NCI-H2029 treated with DMSO at 0.1 percent for 48 hours (cell line): ENCODE measurements at regions not wholly inside any gene's neighbourhood (a gene's known extent, or its start where the extent isn't known, plus 50 kb on each side); places are given as distances from the start of the nearest gene placed in this dataset.

Source experiments
- DNase-seq: peaks from one replicate; lab custom pipeline; 2025; lab: John Stamatoyannopoulos, UW

- DNase-seq, result no peak
Measured at GRCh38 chr2:22486343-22486742, 898.6 kb upstream of the KLHL29 start.

GRCh38 chr2:22487036-22487435 is 897.9 kb upstream of the KLHL29 start:
- no peak for DNase-seq

- DNase-seq, result no peak
Measured at GRCh38 chr2:22487541-22487940, 897.4 kb upstream of the KLHL29 start.

- DNase-seq, result no peak
Measured at GRCh38 chr2:22491442-22491841, 893.5 kb upstream of the KLHL29 start.

- DNase-seq, result no peak
Measured at GRCh38 chr2:22494156-22494555, 890.8 kb upstream of the KLHL29 start.

GRCh38 chr2:22497064-22497463 is 887.9 kb upstream of the KLHL29 start:
- DNase-seq, result no peak

- DNase-seq, result no peak
Measured at GRCh38 chr2:22497789-22498188, 887.2 kb upstream of the KLHL29 start.

GRCh38 chr2:22499082-22499839 is 885.7 kb upstream of the KLHL29 start:
- DNase-seq, result no peak

- DNase-seq, result no peak
Measured at GRCh38 chr2:22500555-22500935, 884.4 kb upstream of the KLHL29 start.

GRCh38 chr2:22501851-22502250 is 883.1 kb upstream of the KLHL29 start:
- DNase-seq, result no peak

- DNase-seq, result no peak
Measured at GRCh38 chr2:22513563-22513962, 871.4 kb upstream of the KLHL29 start.

- no peak for DNase-seq
Measured at GRCh38 chr2:22517141-22517540, 867.8 kb upstream of the KLHL29 start.

- DNase-seq, result no peak
Measured at GRCh38 chr2:22518641-22519040, 866.3 kb upstream of the KLHL29 start.

GRCh38 chr2:22520369-22521288 is 864.4 kb upstream of the KLHL29 start:
- no peak for DNase-seq

- no peak for DNase-seq
Measured at GRCh38 chr2:22521620-22522019, 863.4 kb upstream of the KLHL29 start.

GRCh38 chr2:22525681-22526080 is 859.3 kb upstream of the KLHL29 start:
- no peak for DNase-seq

- no peak for DNase-seq
Measured at GRCh38 chr2:22530131-22530530, 854.8 kb upstream of the KLHL29 start.

- no peak for DNase-seq
Measured at GRCh38 chr2:22536133-22536532, 848.8 kb upstream of the KLHL29 start.

- no peak for DNase-seq
Measured at GRCh38 chr2:22554453-22554852, 830.5 kb upstream of the KLHL29 start.

GRCh38 chr2:22557406-22557805 is 827.6 kb upstream of the KLHL29 start:
- no peak for DNase-seq

GRCh38 chr2:22560021-22560420 is 825.0 kb upstream of the KLHL29 start:
- DNase-seq, result no peak

- no peak for DNase-seq
Measured at GRCh38 chr2:22579341-22579740, 805.6 kb upstream of the KLHL29 start.

GRCh38 chr2:22582107-22582506 is 802.9 kb upstream of the KLHL29 start:
- DNase-seq, result no peak
